ENCODE measurements at regions not wholly inside any gene's neighbourhood (a gene's known extent, or its start where the extent isn't known, plus 50 kb on each side); places are given as distances from the start of the nearest gene placed in this dataset.

- no peaks in the 10 kb centered on the region for H3K36me3 ChIP-seq (ENCODE audit: control insufficient read depth in 2 of 3, insufficient read depth in 3 of 3, low read length in 3 of 3)
- FAIRE-seq, result no peak
- intact Hi-C loops (cut with DNase I), result no loop called here
Observed at GRCh38 chr13:44694842-44695241, 118.7 kb upstream of the TSC22D1 start.

GRCh38 chr13:44694291-44694690, 118.2 kb upstream of the TSC22D1 start:
- no peak overlapping the region for H3K27ac ChIP-seq (ENCODE audit: low read depth in 2 of 2, low read length in 2 of 2)
- no peak overlapping the region for H3K9ac ChIP-seq (ENCODE audit: low read length in 3 of 3)
- H3K9me3 ChIP-seq (ENCODE audit: control insufficient read depth in 2 of 3, insufficient read depth in 1 of 3, low read length in 3 of 3), result no peaks in the 10 kb centered on the region
- H3K27me3 ChIP-seq (ENCODE audit: control insufficient read depth, insufficient read depth, low read length), result no peaks in the 10 kb centered on the region
- FAIRE-seq (no peak), DNase-seq (no peak)
- intact Hi-C loops (cut with DNase I), result no loop called here
- H3K36me3 ChIP-seq (ENCODE audit: control insufficient read depth in 2 of 3, insufficient read depth in 3 of 3, low read length in 3 of 3), result no peaks in the 10 kb centered on the region
- no peaks in the 10 kb centered on the region for H3K4me1 ChIP-seq (ENCODE audit: control insufficient read depth in 2 of 3, insufficient read depth in 2 of 3, low read depth in 1 of 3, low read length in 3 of 3)
- TF ChIP-seq CTCF (IDR thresholded peaks at IDR 0.05; ENCODE audit: borderline replicate concordance, extremely low read depth, insufficient read depth), result no peak
- H3K4me3 ChIP-seq (ENCODE audit: low read length in 3 of 3), result no peak overlapping the region

More at GRCh38 chr13:44694842-44695241, 118.7 kb upstream of the TSC22D1 start:
- TF ChIP-seq CTCF (IDR thresholded peaks at IDR 0.05; ENCODE audit: borderline replicate concordance, extremely low read depth, insufficient read depth), result no peak
- Histone ChIP-seq H3K9me3 (ENCODE audit: control insufficient read depth in 2 of 3, insufficient read depth in 1 of 3, low read length in 3 of 3) (no peaks in the 10 kb centered on the region), H3K9ac (ENCODE audit: low read length in 3 of 3) (no peak overlapping the region), H3K27me3 (ENCODE audit: control insufficient read depth, insufficient read depth, low read length) (no peaks in the 10 kb centered on the region), H3K27ac (ENCODE audit: low read depth in 2 of 2, low read length in 2 of 2) (no peak overlapping the region), H3K4me1 (ENCODE audit: control insufficient read depth in 2 of 3, insufficient read depth in 2 of 3, low read depth in 1 of 3, low read length in 3 of 3) (no peaks in the 10 kb centered on the region), H3K4me3 (ENCODE audit: low read length in 3 of 3) (no peak overlapping the region)
- DNase-seq, result no peak

GRCh38 chr13:44693156-44693764, 117.1 kb upstream of the TSC22D1 start:
- H3K9me3 ChIP-seq (ENCODE audit: control insufficient read depth in 2 of 3, insufficient read depth in 1 of 3, low read length in 3 of 3), result no peaks in the 10 kb centered on the region
- H3K4me3 ChIP-seq (ENCODE audit: low read length in 3 of 3), result no peak overlapping the region
- H3K36me3 ChIP-seq (ENCODE audit: control insufficient read depth in 2 of 3, insufficient read depth in 3 of 3, low read length in 3 of 3), result no peaks in the 10 kb centered on the region
- TF ChIP-seq CTCF (IDR thresholded peaks at IDR 0.05; ENCODE audit: borderline replicate concordance, extremely low read depth, insufficient read depth), result no peak
- intact Hi-C loops (cut with DNase I), result no loop called here
- no peak overlapping the region for H3K9ac ChIP-seq (ENCODE audit: low read length in 3 of 3)
- DNase-seq, result peak in 2 of 5 donors; percentile 17 to 55
- no peak for FAIRE-seq
- H3K4me1 ChIP-seq (ENCODE audit: control insufficient read depth in 2 of 3, insufficient read depth in 2 of 3, low read depth in 1 of 3, low read length in 3 of 3), result no peaks in the 10 kb centered on the region
- H3K27ac ChIP-seq (ENCODE audit: low read depth in 2 of 2, low read length in 2 of 2), result no peak overlapping the region
- H3K27me3 ChIP-seq (ENCODE audit: control insufficient read depth, insufficient read depth, low read length), result no peaks in the 10 kb centered on the region

All from kidney (tissue), 13 donors.